WTC11 (cell line): ENCODE measurements at regions not wholly inside any gene's neighbourhood (a gene's known extent, or its start where the extent isn't known, plus 50 kb on each side); places are given as distances from the start of the nearest gene placed in this dataset.

Experiments used
- ATAC-seq: fragments of 200-7000 bp; cut with Tn5 transposase; 2 replicates; pipeline ENCODE4 v1.10.0; 2021; ENCODE audit warnings: mild to moderate bottlenecking, moderate library complexity
- CTCF ChIA-PET: fragments of 300-600 bp; sonication (Branson Sonifier 250); formaldehyde crosslinking; loops from one replicate; lab custom pipeline; 2021; ENCODE audit warnings: antibody characterized with exemption; lab: Charles Lee
- POLR2A ChIA-PET: fragments of 350-600 bp; sonication (Branson Sonifier 250); formaldehyde crosslinking; loops from one replicate; lab custom pipeline; 2021; ENCODE audit warnings: antibody characterized with exemption; lab: Charles Lee
- DNase-seq: peaks from one replicate; pipeline ENCODE4 v3.0.0; 2021; ENCODE audit warnings: low spot score
- H3K27ac Mint-ChIP-seq: 2 replicates; pipeline ENCODE4 v1.8.0; 2021; ENCODE audit warnings: mixed read lengths
- H3K27me3 Mint-ChIP-seq: 2 replicates; pipeline ENCODE4 v1.8.0; 2021; ENCODE audit warnings: low read depth, mild to moderate bottlenecking, moderate library complexity, mixed read lengths
- H3K36me3 Mint-ChIP-seq: 2 replicates; pipeline ENCODE4 v1.8.0; 2021; ENCODE audit warnings: mixed read lengths
- H3K4me1 Mint-ChIP-seq: 2 replicates; pipeline ENCODE4 v1.8.0; 2022; ENCODE audit warnings: mixed read lengths
- H3K4me3 Mint-ChIP-seq: 2 replicates; pipeline ENCODE4 v1.8.0; 2021; ENCODE audit warnings: mild to moderate bottlenecking, moderate library complexity, mixed read lengths
- H3K9me3 Mint-ChIP-seq: 2 replicates; pipeline ENCODE4 v1.8.0; 2021; ENCODE audit warnings: mixed read lengths
- E2F5 ChIP-seq: sonication (generic); formaldehyde crosslinking; IDR thresholded peaks from 2 replicates; pipeline ENCODE4 v1.8.1; 2022; ENCODE audit warnings: mild to moderate bottlenecking, moderate library complexity, missing genetic modification reagents
- FOXJ3 ChIP-seq: sonication (generic); formaldehyde crosslinking; IDR thresholded peaks from 2 replicates; pipeline ENCODE4 v1.9.0; 2021; ENCODE audit warnings: missing genetic modification reagents, mild to moderate bottlenecking, borderline replicate concordance
- FOXK1 ChIP-seq: sonication (generic); formaldehyde crosslinking; IDR thresholded peaks from 2 replicates; pipeline ENCODE4 v1.8.0; 2022; ENCODE audit warnings: mild to moderate bottlenecking, moderate library complexity, missing genetic modification reagents
- FOXP1 ChIP-seq: sonication (generic); formaldehyde crosslinking; IDR thresholded peaks from 2 replicates; pipeline ENCODE4 v1.8.0; 2022; ENCODE audit warnings: missing genetic modification reagents, mild to moderate bottlenecking, moderate library complexity, borderline replicate concordance
- GRHL2 ChIP-seq: fragments of 250-450 bp; sonication (Bioruptor Pico); IDR thresholded peaks from 2 replicates; pipeline ENCODE4 v1.8.0; 2022; ENCODE audit warnings: mild to moderate bottlenecking, moderate library complexity; ENCODE audit not compliant: insufficient replicate concordance, severe bottlenecking
- HMGA2 ChIP-seq: fragments of 250-450 bp; sonication (Bioruptor Pico); IDR thresholded peaks from 2 replicates; pipeline ENCODE4 v1.4.0; 2021; ENCODE audit warnings: mild to moderate bottlenecking, moderate library complexity
- HMGXB4 ChIP-seq: sonication (generic); formaldehyde crosslinking; IDR thresholded peaks from 2 replicates; pipeline ENCODE4 v1.8.1; 2023; ENCODE audit warnings: mild to moderate bottlenecking, moderate library complexity, missing genetic modification reagents
- NFYB ChIP-seq: sonication (generic); formaldehyde crosslinking; conservative IDR thresholded peaks from 2 replicates; pipeline ENCODE4 v1.8.0; 2022; ENCODE audit warnings: low read depth, missing genetic modification reagents
- STAT6 ChIP-seq: sonication (generic); formaldehyde crosslinking; conservative IDR thresholded peaks from 2 replicates; pipeline ENCODE4 v1.8.1; 2023; ENCODE audit warnings: mild to moderate bottlenecking, low read depth, missing genetic modification reagents, moderate library complexity
- TEAD4 ChIP-seq: sonication (generic); formaldehyde crosslinking; IDR thresholded peaks from 2 replicates; pipeline ENCODE4 v1.8.0; 2022; ENCODE audit warnings: mild to moderate bottlenecking, missing genetic modification reagents
- ZNF532 ChIP-seq: fragments of 250-450 bp; sonication (Bioruptor Pico); IDR thresholded peaks from 2 replicates; pipeline ENCODE4 v1.9.0; 2021; ENCODE audit warnings: mild to moderate bottlenecking, borderline replicate concordance
- TF ChIP-seq, protein P1 (sequence below): sonication (generic); formaldehyde crosslinking; IDR thresholded peaks from 2 replicates; pipeline ENCODE4 v1.8.0; 2022; ENCODE audit warnings: mild to moderate bottlenecking, missing genetic modification reagents
- TF ChIP-seq, protein P2 (sequence below): fragments of 250-450 bp; sonication (Bioruptor Pico); conservative IDR thresholded peaks from 2 replicates; pipeline ENCODE4 v1.9.0; 2021; ENCODE audit warnings: mild to moderate bottlenecking
- TF ChIP-seq, protein P3 (sequence below): sonication (generic); formaldehyde crosslinking; IDR thresholded peaks from 2 replicates; pipeline ENCODE4 v1.8.1; 2023; ENCODE audit warnings: mild to moderate bottlenecking, missing genetic modification reagents

DNA sequence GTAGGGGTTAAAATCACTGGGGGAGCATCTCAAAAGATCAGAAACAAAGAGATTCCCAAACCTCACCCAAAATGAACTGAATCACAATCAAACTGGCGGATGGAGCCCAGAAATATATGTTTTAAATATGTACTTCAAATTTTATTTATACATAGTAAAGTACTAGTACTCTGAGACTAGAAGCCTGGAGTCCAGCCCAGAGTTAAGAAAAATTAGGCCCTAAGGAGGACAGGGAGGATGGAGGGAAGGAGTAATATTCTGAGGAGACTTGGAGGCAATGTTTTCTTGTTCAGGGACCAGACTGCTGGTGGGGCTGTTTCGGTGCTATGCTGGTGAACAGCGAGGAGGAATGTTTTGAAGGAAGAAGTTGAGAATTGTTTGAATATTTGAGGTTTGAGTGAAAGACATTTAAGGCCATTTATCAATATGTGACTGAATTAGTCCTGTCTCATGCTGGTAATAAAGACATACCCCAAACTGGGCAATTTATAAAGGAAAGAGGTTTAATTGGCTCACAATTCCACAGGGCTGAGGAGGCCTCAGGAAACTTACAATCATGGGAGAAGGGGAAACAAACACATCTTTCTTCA lies 552.4 kb upstream of the DAB2 start:
- Mint-ChIP-seq H3K27me3 (no peaks in the 10 kb centered on the region), H3K4me3 (no peak overlapping the region), H3K4me1 (no peaks in the 10 kb centered on the region), H3K9me3 (peaks cover 25% of the 10 kb centered on the region), H3K36me3 (no peaks in the 10 kb centered on the region), H3K27ac (no peak overlapping the region)
- ChIA-PET CTCF (no interaction called here), POLR2A (no interaction called here)
- no peak for ATAC-seq
- DNase-seq, result no peak
- TF ChIP-seq, protein P1, sequence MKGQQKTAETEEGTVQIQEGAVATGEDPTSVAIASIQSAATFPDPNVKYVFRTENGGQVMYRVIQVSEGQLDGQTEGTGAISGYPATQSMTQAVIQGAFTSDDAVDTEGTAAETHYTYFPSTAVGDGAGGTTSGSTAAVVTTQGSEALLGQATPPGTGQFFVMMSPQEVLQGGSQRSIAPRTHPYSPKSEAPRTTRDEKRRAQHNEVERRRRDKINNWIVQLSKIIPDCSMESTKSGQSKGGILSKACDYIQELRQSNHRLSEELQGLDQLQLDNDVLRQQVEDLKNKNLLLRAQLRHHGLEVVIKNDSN, result no peak
- TF ChIP-seq FOXP1 (CRISPR knock-in tag), result no peak
- TF ChIP-seq GRHL2 (CRISPR knock-in tag), result no peak
- no peak for TF ChIP-seq STAT6 (CRISPR knock-in tag)
- TF ChIP-seq FOXJ3 (CRISPR knock-in tag), result no peak
- TF ChIP-seq NFYB (CRISPR knock-in tag), result no peak
- no peak for TF ChIP-seq HMGXB4
- TF ChIP-seq HMGA2, result no peak
- TF ChIP-seq, protein P2, sequence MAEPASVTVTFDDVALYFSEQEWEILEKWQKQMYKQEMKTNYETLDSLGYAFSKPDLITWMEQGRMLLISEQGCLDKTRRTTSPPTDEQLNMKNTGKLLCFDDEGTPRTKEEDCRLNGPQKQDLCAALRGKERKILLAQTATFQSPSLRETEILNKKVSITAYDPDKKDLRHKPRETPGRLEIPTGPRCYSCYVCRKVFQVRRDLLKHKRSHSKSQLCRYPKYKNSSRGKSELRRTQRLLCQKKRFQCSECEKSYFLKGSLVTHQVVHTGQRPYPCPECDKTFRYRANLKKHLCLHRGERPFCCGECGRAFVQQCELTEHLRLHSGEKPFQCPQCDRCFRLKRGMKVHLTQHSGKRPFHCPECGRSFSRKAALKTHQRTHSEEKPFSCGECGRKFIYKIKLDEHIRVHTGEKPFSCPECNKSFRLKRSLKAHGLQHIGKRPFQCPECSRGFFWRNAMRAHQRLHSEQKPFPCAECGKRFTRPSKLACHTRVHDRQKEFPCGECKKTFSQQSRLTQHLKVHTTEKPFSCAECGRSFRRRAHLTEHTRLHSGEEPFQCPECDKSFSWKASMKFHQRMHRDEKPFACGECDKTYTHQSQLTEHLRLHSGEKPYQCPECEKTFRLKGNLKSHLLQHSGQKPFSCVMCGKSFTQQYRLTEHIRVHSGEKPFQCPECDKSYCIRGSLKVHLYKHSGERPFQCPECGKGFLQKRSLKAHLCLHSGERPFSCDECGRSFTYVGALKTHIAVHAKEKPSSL (CRISPR knock-in tag), result no peak
- no peak for TF ChIP-seq TEAD4 (CRISPR knock-in tag)
- TF ChIP-seq, protein P3, sequence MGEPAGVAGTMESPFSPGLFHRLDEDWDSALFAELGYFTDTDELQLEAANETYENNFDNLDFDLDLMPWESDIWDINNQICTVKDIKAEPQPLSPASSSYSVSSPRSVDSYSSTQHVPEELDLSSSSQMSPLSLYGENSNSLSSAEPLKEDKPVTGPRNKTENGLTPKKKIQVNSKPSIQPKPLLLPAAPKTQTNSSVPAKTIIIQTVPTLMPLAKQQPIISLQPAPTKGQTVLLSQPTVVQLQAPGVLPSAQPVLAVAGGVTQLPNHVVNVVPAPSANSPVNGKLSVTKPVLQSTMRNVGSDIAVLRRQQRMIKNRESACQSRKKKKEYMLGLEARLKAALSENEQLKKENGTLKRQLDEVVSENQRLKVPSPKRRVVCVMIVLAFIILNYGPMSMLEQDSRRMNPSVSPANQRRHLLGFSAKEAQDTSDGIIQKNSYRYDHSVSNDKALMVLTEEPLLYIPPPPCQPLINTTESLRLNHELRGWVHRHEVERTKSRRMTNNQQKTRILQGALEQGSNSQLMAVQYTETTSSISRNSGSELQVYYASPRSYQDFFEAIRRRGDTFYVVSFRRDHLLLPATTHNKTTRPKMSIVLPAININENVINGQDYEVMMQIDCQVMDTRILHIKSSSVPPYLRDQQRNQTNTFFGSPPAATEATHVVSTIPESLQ (CRISPR knock-in tag), result no peak
- no peak for TF ChIP-seq FOXK1 (CRISPR knock-in tag)
- no peak for TF ChIP-seq ZNF532 (CRISPR knock-in tag)
- TF ChIP-seq E2F5 (CRISPR knock-in tag), result no peak
